HEK293 (cell line): ENCODE measurements at regions not wholly inside any gene's neighbourhood (a gene's known extent, or its start where the extent isn't known, plus 50 kb on each side); places are given as distances from the start of the nearest gene placed in this dataset.

Experiments used
- TF ChIP-seq, protein P1 (sequence below): fragments of 450-650 bp; formaldehyde crosslinking; IDR thresholded peaks from 2 replicates; pipeline ENCODE4 v1.5.1; 2016; ENCODE audit warnings: missing biosample characterization, missing genetic modification characterization
- TF ChIP-seq, protein P2 (sequence below): fragments of 450-650 bp; formaldehyde crosslinking; IDR thresholded peaks from 2 replicates; pipeline ENCODE4 v1.5.1; 2016; ENCODE audit warnings: missing biosample characterization, missing genetic modification characterization
- TF ChIP-seq, protein P3 (sequence below): fragments of 450-650 bp; formaldehyde crosslinking; IDR thresholded peaks from 2 replicates; pipeline ENCODE4 v1.5.1; 2016; ENCODE audit warnings: missing biosample characterization, missing genetic modification characterization

DNA sequence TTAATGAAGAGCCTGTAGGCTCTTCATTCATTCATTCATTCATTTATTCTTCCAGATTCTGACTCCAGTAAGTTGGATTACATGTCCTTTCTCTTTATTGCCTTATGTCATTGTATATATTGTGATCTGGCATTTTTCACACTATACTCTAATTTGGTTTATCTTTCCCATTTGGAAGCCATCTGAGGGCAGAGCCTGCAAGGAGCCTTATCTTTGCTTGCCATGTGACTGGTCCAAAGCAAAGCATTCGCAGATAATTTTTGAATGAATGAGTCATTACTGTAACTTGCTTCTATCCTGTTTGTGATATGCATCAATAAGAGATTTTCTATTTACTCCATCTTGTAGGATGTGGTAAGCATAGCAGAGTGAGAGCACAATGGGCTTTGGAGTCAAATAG lies 108.4 kb upstream of the DAB1 start:
- TF ChIP-seq, protein P1, sequence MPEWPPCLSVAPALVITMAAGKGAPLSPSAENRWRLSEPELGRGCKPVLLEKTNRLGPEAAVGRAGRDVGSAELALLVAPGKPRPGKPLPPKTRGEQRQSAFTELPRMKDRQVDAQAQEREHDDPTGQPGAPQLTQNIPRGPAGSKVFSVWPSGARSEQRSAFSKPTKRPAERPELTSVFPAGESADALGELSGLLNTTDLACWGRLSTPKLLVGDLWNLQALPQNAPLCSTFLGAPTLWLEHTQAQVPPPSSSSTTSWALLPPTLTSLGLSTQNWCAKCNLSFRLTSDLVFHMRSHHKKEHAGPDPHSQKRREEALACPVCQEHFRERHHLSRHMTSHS, result no peak
- TF ChIP-seq, protein P2, sequence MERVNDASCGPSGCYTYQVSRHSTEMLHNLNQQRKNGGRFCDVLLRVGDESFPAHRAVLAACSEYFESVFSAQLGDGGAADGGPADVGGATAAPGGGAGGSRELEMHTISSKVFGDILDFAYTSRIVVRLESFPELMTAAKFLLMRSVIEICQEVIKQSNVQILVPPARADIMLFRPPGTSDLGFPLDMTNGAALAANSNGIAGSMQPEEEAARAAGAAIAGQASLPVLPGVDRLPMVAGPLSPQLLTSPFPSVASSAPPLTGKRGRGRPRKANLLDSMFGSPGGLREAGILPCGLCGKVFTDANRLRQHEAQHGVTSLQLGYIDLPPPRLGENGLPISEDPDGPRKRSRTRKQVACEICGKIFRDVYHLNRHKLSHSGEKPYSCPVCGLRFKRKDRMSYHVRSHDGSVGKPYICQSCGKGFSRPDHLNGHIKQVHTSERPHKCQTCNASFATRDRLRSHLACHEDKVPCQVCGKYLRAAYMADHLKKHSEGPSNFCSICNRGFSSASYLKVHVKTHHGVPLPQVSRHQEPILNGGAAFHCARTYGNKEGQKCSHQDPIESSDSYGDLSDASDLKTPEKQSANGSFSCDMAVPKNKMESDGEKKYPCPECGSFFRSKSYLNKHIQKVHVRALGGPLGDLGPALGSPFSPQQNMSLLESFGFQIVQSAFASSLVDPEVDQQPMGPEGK, result no peak
- TF ChIP-seq, protein P3, sequence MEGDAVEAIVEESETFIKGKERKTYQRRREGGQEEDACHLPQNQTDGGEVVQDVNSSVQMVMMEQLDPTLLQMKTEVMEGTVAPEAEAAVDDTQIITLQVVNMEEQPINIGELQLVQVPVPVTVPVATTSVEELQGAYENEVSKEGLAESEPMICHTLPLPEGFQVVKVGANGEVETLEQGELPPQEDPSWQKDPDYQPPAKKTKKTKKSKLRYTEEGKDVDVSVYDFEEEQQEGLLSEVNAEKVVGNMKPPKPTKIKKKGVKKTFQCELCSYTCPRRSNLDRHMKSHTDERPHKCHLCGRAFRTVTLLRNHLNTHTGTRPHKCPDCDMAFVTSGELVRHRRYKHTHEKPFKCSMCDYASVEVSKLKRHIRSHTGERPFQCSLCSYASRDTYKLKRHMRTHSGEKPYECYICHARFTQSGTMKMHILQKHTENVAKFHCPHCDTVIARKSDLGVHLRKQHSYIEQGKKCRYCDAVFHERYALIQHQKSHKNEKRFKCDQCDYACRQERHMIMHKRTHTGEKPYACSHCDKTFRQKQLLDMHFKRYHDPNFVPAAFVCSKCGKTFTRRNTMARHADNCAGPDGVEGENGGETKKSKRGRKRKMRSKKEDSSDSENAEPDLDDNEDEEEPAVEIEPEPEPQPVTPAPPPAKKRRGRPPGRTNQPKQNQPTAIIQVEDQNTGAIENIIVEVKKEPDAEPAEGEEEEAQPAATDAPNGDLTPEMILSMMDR, result no peak
